Stimulated activated CD4-positive, alpha-beta T cell treated with anti-CD3 and anti-CD28 coated beads, TNF-alpha, amount 100 ng/mL, for 24 hours (primary cell): ENCODE measurements at regions not wholly inside any gene's neighbourhood (a gene's known extent, or its start where the extent isn't known, plus 50 kb on each side); places are given as distances from the start of the nearest gene placed in this dataset.

Source experiments
- DNase-seq, 3 experiments: peaks; one replicate each; pipeline ENCODE4 v3.0.0-alpha.2; 2020; ENCODE audit warnings: low read depth in 3 of 3

DNA sequence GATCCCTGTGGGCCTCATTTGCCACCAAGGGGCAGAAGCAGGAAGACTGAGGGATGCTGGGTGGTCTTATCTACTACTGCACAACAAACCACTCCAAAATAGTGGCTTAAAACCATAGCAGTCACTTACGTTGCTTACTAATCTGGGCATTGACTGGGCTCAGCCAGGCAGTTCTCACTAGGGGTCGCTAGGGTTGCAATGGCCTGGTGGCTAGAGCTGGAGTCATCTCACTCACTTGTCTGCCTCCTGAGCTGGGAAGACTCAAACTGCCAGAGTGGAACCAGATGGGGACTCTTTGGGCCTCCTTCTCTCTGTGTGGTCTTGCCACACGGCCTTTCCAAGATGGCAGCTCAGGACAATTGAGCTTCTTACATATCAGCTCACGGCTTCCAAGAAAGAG lies 216.3 kb upstream of the BCOR start:
- DNase-seq, result no peak

DNA sequence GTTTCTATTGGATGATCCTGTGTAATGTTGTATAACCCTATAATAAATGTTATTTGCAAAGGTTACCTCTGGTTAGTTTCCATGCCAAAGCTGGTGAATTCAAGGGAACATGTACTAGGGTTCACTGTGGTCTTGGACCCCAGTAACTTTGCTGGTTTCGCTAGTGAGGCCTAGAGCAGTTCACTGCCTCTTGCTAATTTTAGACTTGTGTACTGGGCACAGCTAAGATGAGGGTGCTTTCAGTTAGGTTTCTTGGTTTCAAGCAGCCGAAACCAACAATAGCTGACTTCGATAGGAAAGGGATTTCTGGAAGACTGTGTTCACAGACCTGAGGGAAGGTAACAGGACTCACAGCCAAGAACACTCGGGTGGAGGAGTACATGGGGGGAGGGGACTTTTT lies 215.5 kb upstream of the BCOR start:
- no peak for DNase-seq

DNA sequence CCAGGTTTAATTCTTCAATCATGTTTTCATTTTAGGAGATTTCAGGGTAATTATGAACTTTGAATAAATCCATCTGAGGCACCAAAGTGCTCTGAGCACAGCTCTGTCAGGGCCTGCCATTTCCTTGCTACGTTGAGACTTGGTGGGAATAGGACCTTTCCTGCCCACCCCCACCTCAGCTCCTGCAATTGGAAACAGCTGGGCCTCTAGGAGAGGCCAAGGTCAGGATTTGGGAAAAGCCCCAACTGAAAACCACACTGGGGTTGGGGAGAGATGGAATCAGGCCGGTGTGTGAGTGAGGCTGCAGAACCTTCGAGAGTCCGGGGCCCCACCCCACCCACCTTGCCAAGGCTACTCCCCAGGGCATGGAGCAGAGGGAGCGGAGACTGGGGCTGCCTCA lies 212.7 kb upstream of the BCOR start:
- no peak for DNase-seq

DNA sequence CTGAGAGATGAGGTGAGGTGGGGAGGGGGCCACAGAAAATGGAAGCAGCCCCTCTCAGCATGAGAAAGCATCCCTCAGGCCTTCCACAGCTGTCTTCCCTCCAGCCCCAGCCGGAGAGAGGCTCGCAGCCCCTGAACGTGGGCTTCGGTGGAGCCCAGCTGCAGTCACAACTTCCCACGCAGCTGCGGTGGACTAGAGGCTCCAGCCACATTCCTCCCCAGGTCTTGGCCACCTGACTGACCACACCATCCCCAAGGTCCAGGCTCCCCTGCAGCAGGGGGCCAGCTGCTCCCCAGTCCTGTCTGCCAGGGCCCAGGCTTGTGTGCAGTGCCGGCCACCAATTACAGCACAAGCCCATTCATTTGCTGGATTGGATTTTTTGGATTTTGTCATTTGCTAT lies 212.3 kb upstream of the BCOR start:
- DNase-seq, result no peak

DNA sequence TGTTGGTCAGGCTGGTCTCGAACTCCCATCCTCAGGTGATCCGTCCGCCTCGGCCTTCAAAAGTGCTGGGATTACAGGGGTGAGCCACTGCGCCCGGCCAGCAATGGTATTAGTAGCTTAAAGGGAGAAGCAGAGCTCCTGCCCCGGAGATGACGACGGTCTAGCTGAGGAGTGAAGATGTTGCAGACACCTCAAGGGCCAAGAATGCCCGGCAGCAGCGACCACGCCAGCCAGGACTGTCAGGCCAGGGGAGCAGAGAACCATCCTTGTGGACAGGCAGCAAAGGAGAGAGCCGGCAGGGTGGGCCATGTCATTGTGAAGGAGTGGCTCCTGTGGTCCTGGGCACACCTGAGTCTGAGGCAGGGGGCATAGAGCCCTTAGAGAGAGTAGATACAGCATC lies 210.1 kb upstream of the BCOR start:
- DNase-seq, result no peak

DNA sequence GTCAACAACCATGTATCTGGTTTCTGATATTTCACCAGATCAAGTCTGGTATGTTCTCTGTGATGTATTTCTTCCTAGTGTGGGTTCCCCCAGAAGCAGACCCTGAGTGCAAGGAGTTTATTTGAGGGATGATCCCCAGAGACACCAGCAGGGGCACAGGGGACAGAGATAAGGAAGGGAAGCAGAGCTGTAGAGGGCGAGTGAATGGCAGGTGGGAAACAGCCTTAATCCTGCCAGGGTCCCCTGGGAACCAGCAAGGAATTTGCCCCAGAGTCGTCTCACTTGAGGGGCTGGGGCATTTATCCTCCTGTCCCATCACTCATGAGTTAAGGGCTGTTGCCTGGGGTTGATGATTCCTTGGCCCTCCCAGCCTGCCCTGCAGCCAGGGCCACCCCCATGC lies 206.4 kb upstream of the BCOR start:
- DNase-seq, result no peak

DNA sequence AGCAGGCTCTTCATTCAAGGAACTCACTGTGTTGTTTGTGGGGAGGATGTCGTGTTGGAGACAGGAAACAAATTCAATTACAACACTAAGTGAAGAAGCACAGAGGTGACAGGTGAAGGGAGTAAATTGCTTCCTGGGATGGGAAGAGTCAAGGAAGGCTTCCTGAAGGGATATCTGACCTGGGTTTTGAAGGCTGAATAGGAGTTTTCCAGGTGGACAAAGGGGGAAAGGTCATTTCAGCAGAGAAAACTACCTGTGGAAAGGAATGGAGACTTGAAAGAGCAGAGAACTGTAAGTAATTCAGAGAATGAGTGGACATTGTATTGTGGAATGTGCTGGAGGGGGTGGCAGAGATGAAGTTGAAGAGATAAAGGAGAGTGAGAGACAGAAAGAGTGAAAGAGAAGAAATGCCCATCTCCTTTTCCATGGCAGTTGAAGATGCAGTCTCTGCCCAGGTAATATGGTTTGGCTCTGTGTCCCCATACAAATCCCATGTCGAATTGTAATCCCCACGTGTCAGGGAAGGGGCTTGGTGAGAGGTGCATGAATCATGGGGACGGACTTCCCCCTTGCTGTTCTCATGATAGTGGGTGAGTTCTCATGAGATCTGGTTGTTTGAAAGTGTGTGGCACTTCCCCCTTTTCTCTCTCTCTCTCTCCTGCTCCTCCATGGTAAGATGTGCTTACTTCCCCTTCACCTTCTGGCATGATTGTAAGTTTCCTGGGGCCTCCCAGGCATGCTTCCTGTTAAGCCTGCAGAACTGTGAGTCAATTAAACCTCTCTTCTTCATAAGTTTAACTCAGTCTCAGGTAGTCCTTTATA lies 205.7 kb upstream of the BCOR start:
- DNase-seq, result no peak

DNA sequence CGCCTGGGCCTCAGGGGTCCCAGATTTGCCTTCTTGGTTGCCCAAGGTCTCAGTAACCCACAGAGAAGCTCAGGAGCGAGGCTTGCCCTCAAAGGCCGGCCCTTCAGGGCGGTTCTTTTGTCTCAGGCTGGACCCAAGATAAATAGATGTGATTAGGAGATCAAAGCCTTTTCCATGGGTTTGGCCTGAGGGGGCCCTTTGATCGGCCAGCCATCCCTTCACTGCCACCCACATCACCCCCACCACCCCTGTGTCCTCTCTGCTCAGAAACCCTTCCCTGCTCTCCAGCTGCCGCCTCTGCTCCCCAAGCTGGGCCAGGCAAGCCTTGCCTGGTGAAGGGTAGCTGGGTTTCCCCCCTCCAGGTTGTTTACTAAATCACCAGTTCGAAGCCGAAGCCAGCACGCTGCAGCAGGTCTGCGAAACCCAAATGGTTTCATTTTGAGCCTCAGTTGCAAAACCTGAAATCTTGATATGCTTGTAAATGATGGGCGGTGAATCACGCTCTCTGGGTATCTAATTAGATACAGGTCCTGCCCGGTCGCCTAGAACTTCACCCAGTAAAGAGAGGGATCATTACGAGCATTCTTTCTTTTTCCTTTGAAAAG lies 202.6 kb upstream of the BCOR start:
- peak in 1 of 3 experiments; percentile 4 for DNase-seq

DNA sequence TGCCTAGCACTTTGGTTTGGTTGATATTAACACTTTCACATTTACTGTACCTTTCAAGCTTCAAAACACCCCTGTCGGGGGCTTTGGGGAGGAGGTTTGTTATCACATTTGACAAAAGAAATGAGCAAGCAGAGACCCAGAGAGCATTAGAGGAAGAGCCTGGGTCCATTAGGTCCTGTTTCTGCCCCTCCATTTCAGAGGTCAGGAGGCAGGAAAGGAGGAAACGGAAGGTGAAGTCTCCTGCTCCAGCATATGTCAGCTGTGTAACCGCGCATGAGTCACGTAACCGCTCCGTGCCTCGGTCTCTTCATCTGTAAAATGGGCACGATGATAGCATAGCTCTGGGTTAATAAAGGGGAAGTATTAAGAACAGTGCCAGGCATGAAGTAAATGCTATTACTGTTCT lies 201.9 kb upstream of the BCOR start:
- DNase-seq, result no peak

DNA sequence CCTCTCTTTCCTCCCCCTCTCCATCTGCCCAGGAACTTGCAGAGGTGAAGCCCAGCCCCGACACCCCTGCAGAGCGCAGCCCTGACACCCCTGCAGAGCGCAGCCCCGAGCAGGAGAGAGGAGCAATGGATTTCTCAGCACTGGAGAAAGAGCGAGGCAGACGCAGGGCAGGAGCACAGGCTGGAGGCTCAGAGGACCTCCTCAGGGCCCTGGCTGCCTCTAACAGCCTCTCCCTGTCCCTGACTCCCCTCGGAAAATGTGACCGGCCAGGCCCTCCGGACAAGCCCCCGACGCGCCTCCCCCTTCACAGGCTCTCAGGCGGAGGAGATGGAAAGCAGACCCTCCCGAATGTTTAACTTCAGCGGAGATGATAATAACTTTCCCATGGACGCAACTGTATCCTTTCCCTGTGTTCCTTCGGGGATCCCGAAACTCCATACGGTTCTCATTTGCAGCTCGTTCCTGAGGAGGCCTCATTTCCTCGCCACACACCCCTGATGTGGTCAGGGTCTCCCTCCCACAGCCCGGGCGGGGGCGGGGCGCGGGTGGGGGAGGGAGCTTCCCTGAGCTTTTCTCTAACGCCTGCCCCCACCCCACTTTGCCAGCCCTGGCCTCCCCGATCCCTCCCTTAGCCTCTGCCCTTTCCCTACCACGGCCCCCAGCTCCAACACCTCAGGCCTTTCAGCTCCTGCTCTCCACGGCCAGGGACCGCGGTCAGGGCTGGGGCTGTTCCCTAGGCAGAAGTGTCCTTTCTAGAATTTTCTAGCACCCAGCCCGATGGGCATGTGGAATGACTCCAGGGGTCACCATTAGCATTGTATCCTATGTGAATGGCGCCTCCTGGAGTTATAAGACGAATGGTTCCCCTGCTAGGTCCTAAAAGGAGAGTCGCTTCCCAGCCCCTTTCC lies 201.1 kb upstream of the BCOR start:
- DNase-seq, result no peak

DNA sequence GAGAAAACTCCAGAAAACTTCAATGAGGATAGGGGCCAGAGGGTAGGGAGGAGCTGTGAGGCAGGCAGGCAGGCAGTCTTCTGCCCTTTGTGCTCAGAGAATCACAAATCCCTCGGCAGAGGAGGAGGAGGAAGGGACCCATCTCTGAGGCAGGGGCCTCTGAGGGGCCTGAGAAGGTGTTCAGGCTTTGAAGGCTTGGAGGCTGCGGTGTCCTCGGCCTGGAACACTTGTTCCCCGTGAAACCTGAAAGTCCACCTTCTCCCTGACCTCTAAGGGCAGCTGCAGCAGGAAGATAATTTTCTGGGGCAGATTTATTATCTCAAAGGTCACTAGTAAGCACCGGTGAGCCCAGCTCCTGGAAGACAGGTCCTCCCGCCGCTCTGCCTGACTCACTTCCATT lies 200.3 kb upstream of the BCOR start:
- no peak for DNase-seq

DNA sequence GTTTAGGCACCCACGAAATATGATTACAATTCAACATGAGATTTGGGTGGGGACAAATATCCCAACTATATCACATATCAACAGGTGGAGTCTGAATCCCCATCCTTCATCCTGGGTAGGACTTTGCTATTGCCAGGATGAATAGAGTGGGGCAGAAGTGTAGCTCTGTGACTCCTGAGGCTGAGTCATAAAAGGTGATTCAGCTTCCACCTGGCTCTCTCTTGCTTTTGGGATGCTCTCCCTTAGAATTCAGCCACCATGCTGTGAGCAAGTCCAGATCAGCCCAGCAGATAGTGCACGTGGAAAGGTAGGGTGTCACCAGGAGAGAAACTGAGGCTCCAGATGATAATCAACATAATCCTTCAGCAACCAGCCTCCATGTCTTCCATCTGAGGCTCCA lies 193.8 kb upstream of the BCOR start:
- DNase-seq, result no peak

DNA sequence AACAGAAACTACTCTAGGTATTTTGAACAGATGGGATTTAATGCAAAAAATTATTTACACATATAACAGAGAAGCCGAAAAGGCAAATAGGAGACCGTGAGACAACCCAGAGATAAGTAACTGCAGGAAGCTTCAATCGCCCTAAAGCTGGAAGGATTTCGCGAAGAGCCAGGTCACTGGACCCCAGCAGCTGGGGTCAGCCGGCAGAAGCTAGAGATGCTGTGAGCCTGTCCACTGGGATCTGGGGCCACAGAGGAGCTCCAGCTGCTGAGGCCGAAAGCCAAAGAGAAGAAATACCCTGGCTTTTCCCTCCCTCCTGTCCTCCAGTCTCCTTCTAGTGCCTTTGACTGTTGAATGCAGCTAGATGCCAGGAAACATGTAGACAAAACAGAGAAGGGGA lies 192.8 kb upstream of the BCOR start:
- no peak for DNase-seq

DNA sequence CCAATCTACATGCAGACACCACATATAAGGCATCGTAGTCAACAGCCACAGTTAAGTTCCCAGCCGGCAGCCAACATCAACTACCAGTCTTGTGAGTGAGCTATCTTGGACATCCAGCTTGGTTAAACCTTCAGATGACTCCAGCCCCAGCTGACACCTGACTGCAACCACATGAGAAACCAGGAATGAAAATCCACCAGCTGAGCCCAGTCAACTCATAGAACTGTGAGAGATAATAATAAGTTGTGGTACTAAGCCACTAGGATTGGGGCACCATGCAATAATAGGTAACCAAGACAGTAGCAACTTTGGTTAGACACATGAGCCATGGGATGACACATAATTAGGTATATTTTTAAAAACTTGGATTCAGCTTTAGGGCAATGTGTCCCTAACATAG lies 188.1 kb upstream of the BCOR start:
- DNase-seq, result no peak

DNA sequence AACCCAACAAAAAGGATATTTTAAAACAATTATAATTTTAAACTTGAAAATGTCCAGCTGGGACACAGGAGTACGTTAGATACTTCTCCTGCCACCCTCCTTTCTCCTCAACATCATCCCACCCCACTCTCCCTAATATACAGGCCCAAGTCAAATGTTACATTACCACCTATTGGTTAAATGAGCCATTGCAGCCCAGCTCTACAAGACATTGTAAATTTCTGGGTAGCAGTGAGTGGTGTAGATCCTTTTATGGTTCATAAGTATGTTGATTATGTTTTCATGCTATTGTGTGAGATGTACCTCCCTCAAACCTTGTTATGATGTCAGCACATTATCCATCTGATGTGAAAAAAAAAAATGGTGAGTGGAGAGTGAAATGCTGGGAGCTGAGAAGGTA lies 187.1 kb upstream of the BCOR start:
- DNase-seq, result no peak

DNA sequence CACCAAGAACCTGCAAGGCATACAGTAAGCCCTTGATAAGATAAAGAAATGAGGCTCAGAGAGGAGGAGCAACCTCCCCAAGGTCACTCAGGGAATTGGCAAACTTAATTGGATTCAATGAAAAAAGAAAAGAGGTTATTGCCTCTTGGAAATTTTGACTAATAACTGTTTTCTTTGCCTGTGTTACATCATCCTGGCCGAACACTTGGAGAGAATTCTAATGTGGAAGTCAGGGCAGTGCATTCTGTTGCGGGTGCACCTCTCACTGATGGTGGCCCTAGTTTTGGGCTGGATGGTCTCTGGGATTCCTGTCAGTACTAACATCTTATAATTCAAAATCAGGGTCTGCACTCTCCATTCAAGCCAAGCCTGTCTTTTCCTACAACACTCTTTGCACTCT lies 186.2 kb upstream of the BCOR start:
- DNase-seq, result no peak

DNA sequence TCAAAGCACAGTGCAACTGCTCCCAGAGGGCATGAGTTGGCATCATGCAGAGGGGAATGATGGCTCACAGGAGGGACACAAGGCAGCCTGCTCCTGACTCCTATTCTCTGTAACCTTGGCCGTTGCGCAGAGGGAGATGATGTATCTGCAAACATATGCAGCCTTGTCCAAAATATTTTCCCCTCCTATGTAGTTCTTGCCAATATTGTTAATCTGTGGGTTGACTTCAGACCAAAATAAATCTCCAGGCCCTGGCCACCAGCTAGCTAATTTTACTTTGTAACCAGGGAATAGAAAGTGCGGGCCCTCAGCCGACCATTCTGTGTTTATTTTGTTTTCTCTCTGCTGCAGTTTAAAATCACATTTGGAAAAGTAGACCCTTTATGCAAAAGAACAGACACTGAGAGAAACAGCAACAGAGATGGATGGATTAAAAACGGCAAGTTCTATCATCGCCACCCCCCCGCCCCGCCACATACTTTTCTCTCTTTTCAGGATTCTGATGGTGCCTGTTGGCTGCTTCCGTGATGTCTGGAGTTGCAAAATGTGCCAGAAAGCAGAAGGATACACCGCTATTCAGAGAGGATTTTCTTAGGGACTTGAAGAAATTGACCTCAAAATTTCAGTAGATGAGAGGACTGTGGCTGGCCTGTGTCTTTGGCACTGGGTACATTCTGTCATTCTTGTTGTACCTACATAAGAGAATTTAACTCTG lies 185.3 kb upstream of the BCOR start:
- no peak for DNase-seq

DNA sequence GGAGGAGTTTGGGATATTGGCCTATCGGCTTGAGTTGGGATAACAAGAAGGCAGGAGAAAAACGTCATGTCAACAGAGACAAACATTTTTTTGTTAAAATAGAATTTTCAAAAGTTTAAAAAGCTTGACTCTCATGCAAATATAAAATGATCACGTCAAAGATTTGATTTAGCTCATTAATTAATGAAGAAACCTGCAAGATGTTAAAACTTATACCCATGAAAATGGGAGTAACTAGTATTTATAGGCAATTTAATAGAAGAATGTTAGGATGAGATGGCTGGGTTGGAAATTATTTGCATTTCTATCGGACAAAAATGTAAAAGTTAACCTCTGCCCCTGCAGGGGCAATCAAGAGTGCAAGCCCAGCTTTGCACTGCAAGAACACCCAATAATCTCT lies 184.6 kb upstream of the BCOR start:
- no peak for DNase-seq

DNA sequence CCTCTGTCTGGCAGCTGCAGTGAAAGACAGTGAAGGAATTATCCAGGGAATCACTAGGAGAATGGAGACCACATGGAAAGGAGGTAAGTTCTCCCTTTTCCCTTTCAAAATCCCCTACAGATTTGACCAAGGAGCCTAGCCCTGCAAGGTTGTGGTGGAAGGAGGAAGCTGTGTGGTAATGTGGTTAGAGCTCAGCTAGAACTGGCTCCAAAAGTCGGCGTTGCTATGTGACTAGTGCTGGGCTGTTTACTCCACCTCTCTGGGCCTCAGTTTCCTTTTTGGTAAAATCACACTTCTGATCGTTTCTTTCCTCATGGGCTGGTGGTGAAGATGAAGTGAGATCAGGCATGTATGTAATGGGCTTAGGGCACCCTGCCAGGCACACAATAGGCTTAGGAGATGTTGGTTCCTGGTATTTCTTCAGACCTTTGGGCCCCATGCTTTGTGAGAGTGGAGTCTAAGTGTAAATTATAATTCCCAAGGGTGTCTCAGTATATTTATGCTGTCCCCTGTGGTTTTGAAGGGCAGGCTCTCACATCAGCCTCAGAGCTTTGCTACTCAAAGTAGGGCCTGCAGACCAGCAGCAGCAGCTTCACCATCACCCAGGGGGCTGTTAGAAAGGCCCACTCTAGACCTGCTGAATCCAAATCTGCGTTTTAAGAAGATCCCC lies 183.7 kb upstream of the BCOR start:
- DNase-seq, result no peak

DNA sequence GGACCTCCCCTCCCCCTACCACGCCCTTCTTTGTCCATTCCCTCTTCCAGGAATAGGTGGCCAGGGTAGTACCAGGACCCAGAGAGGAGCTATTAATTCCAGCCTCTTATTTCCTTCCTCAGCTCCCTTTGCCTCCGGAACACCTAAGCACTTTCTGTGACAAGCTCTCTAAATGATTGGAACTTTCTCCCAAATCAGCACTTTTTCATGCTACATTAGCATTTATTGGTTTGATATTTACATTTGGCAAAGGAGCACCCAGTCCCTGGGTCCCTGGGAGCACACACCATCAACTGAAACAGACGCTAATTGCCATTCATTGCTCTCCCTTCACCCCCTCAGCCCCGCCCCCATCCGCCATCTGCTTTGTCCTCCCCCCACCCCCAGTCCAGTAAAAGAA lies 182.0 kb upstream of the BCOR start:
- DNase-seq, result no peak

DNA sequence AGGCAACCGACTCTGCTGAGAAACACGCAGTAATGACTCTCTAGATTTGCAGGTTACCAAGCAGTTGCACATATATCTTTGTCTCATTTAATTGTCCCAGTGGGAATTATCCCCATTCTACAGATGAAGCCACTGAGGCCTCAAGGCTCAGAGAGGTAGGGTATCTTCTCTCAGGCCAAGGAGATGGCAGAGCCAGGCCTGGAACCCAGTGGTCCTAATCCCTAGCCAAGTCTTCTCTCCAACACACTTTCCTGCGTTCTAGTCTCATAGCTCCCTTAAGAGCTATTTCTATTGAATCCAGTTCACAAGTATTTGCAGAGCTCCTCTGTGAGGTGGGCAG lies 181.3 kb upstream of the BCOR start:
- no peak for DNase-seq
